SK-N-SH (cell line): ENCODE measurements at regions not wholly inside any gene's neighbourhood (a gene's known extent, or its start where the extent isn't known, plus 50 kb on each side); places are given as distances from the start of the nearest gene placed in this dataset.

Source experiments
- CTCF ChIP-seq: fragments of 200-600 bp; sonication (generic); IDR thresholded peaks from 2 replicates; pipeline ENCODE4 v1.6.1; 2017; ENCODE audit warnings: antibody characterized with exemption, mild to moderate bottlenecking, moderate library complexity
- FOXM1 ChIP-seq: IDR thresholded peaks from 2 replicates; pipeline ENCODE4 v1.4.0; 2012; ENCODE audit warnings: low read depth, mild to moderate bottlenecking
- GABPA ChIP-seq: IDR thresholded peaks from 2 replicates; pipeline ENCODE4 v1.4.0; 2012; ENCODE audit warnings: low read depth, mild to moderate bottlenecking
- NFIC ChIP-seq: IDR thresholded peaks from 2 replicates; pipeline ENCODE4 v1.4.0; 2012; ENCODE audit warnings: borderline replicate concordance
- POLR2AphosphoS5 ChIP-seq: IDR thresholded peaks from 2 replicates; pipeline ENCODE4 v1.6.1; 2012; ENCODE audit warnings: low read depth, low read length
- RAD21 ChIP-seq: IDR thresholded peaks from 2 replicates; pipeline ENCODE4 v1.6.1; 2012; ENCODE audit warnings: mild to moderate bottlenecking, low read length
- RCOR1 ChIP-seq: fragments of 150-350 bp; IDR thresholded peaks from 2 replicates; pipeline ENCODE4 v1.6.1; 2017; ENCODE audit warnings: antibody characterized with exemption, low read length
- RFX5 ChIP-seq: IDR thresholded peaks from 2 replicates; pipeline ENCODE4 v1.6.1; 2012; ENCODE audit warnings: mild to moderate bottlenecking, improper control_type of control experiment, low read length
- RXRA ChIP-seq: IDR thresholded peaks from 2 replicates; pipeline ENCODE4 v1.4.0; 2012; ENCODE audit warnings: low read depth, mild to moderate bottlenecking, borderline replicate concordance
- USF2 ChIP-seq: fragments of 150-350 bp; IDR thresholded peaks from 2 replicates; pipeline ENCODE4 v1.6.1; 2017; ENCODE audit warnings: antibody characterized with exemption, low read length, low read depth, borderline replicate concordance
- YY1 ChIP-seq: IDR thresholded peaks from 2 replicates; pipeline ENCODE4 v1.4.0; 2012; ENCODE audit warnings: low read depth, mild to moderate bottlenecking

GRCh38 chr3:78402720-78403119 lies 1362.8 kb downstream of the ROBO2 start:
- TF ChIP-seq CTCF, result no peak
- TF ChIP-seq NFIC, result no peak
- no peak for TF ChIP-seq RFX5
- TF ChIP-seq RCOR1, result no peak
- no peak for TF ChIP-seq FOXM1
- no peak for TF ChIP-seq GABPA
- no peak for TF ChIP-seq POLR2AphosphoS5
- TF ChIP-seq USF2, result no peak
- no peak for TF ChIP-seq RXRA
- TF ChIP-seq RAD21, result no peak
- no peak for TF ChIP-seq YY1
